K562 (cell line): ENCODE measurements at regions not wholly inside any gene's neighbourhood (a gene's known extent, or its start where the extent isn't known, plus 50 kb on each side); places are given as distances from the start of the nearest gene placed in this dataset.

Source experiments
- ATAC-seq: fragments of 200-7000 bp; cut with Tn5 transposase; 3 replicates; pipeline ENCODE4 v1.9.1; 2020; ENCODE audit warnings: moderate library complexity
- BruUV-seq: library from RNA; stranded (reverse); fragments of 400-500 nt; replicated peaks from 2 replicates; lab custom pipeline; 2021; lab: Mats Ljungman, UMichigan
- CTCF ChIA-PET: fragments of 300-600 bp; formaldehyde crosslinking; extraction: SDS; loops from one replicate; lab custom pipeline; 2021; ENCODE audit warnings: low intra/inter-chr PET ratio; lab: Yijun Ruan, JAX
- POLR2A ChIA-PET: fragments of 300-600, 350-650 bp; sonication (Branson Sonifier 250); formaldehyde crosslinking; extraction: SDS; loops from one replicate; lab custom pipeline; 2021; ENCODE audit warnings: antibody characterized with exemption, inconsistent platforms; lab: Yijun Ruan, JAX
- DNase-seq, 4 experiments: peaks; one replicate each; pipeline versions ENCODE4 v3.0.0 to v3.0.0-alpha.2; 2011 to 2018; ENCODE audit warnings: low spot score in 3 of 4, mixed read lengths in 3 of 4; ENCODE audit errors: extremely low read depth in 1 of 4
- FAIRE-seq: peaks from 2 replicates; lab custom pipeline; 2011; peaks lifted over from hg19 to GRCh38; lab: Jason Lieb, UNC
- H2AFZ ChIP-seq: 2 replicates; pipeline ENCODE4 v1.6.0; 2011; ENCODE audit warnings: low read depth, low read length, control low read depth, inconsistent platforms
- H3K27ac ChIP-seq: fragments of 200-600 bp; 3 replicates; pipeline ENCODE4 v1.8.0; 2011; ENCODE audit warnings: low read depth, mild to moderate bottlenecking, control low read depth, inconsistent platforms, low read length, moderate library complexity, mixed read lengths; ENCODE audit errors: extremely low read depth
- H3K27me3 ChIP-seq, 2 experiments: fragments of 300-600 bp in 1 of 2; 2 replicates in 1 of 2; 3 replicates in 1 of 2; pipeline versions ENCODE4 v1.6.0 to v1.8.0; 2011; ENCODE audit warnings: inconsistent platforms in 2 of 2, low read length in 2 of 2, mild to moderate bottlenecking in 1 of 2, mixed read lengths in 1 of 2, moderate library complexity in 1 of 2; ENCODE audit not compliant: control insufficient read depth in 2 of 2, insufficient read depth in 2 of 2
- H3K36me3 ChIP-seq: fragments of 300-600 bp; 3 replicates; pipeline ENCODE4 v1.8.0; 2011; ENCODE audit warnings: mild to moderate bottlenecking, low read length, inconsistent platforms; ENCODE audit not compliant: control insufficient read depth, insufficient read depth
- H3K4me1 ChIP-seq, 2 experiments: fragments of 200-600 bp in 1 of 2; replicated peaks in 1 of 2; 2 replicates in 1 of 2; 3 replicates in 1 of 2; pipeline versions ENCODE4 v1.5.1 to v1.8.0; 2011; ENCODE audit warnings: inconsistent platforms in 2 of 2, low read length in 2 of 2, mild to moderate bottlenecking in 1 of 2, mixed read lengths in 1 of 2, moderate library complexity in 1 of 2; ENCODE audit not compliant: control insufficient read depth in 2 of 2, insufficient read depth in 2 of 2
- H3K4me2 ChIP-seq: 2 replicates; pipeline ENCODE4 v1.6.1; 2011; ENCODE audit warnings: low read length, control low read depth, inconsistent platforms, mixed read lengths; ENCODE audit not compliant: insufficient read depth
- H3K4me3 ChIP-seq: fragments of 200-600 bp; sonication (generic), shearing (Covaris generic); 2 replicates; pipeline ENCODE4 v1.5.1; 2016; ENCODE audit warnings: control low read depth, inconsistent platforms
- H3K79me2 ChIP-seq: fragments of 200-600 bp; 3 replicates; pipeline ENCODE4 v1.8.0; 2011; ENCODE audit warnings: low read length, inconsistent platforms; ENCODE audit not compliant: control insufficient read depth, insufficient read depth
- H3K9ac ChIP-seq, 2 experiments: 2 replicates each; pipeline versions ENCODE4 v1.6.0 to v1.6.1; 2011; ENCODE audit warnings: low read depth in 2 of 2, low read length in 2 of 2, control low read depth in 1 of 2, inconsistent platforms in 1 of 2, mild to moderate bottlenecking in 1 of 2, mixed read lengths in 1 of 2; ENCODE audit not compliant: insufficient read depth in 1 of 2
- H3K9me1 ChIP-seq: one replicate; pipeline ENCODE4 v1.6.0; 2011; ENCODE audit warnings: inconsistent platforms, mild to moderate bottlenecking, low read length, moderate library complexity; ENCODE audit not compliant: control insufficient read depth, insufficient read depth
- H3K9me3 ChIP-seq: replicated peaks from 2 replicates; pipeline ENCODE4 v1.5.1; 2011; ENCODE audit warnings: low read depth, low read length, inconsistent platforms; ENCODE audit not compliant: control insufficient read depth, insufficient read depth
- H4K20me1 ChIP-seq: replicated peaks from 2 replicates; pipeline ENCODE4 v1.6.1; 2011; ENCODE audit warnings: low read length, inconsistent platforms, mixed read lengths; ENCODE audit not compliant: control insufficient read depth, insufficient read depth
- C11orf30 ChIP-seq: fragments of 450-650 bp; IDR thresholded peaks from 2 replicates; pipeline ENCODE4 v1.6.1; 2016; ENCODE audit warnings: low read depth, mild to moderate bottlenecking
- FOS ChIP-seq: IDR thresholded peaks from 3 replicates; pipeline ENCODE4 v1.6.1; 2011; ENCODE audit not compliant: insufficient read length; ENCODE audit errors: extremely low read depth
- NFE2 ChIP-seq: IDR thresholded peaks from 2 replicates; pipeline ENCODE4 v1.6.1; 2014; ENCODE audit warnings: antibody characterized with exemption, low read depth
- STAG1 ChIP-seq: sonication (generic); formaldehyde crosslinking; IDR thresholded peaks from 2 replicates; pipeline ENCODE4 v1.5.0; 2020; ENCODE audit warnings: missing genetic modification reagents, borderline replicate concordance
- WGBS: fragments of 100-300 bp; shearing (Covaris generic); methylation state at CpG from one replicate; pipeline ENCODE4 v1.1.6; 2016; ENCODE audit warnings: low coverage, mixed read lengths; ENCODE audit not compliant: insufficient coverage; ENCODE audit errors: missing lambda C conversion rate; 5-methylcytosine and 5-hydroxymethylcytosine counted together
- in situ Hi-C: fragments of 300-500 bp; cut with MboI; formaldehyde crosslinking; loops from 4 replicates; pipeline ENCODE4 v1.15.0; 2018; ENCODE audit warnings: inconsistent platforms, mixed read lengths
- intact Hi-C: fragments of 100-400 bp; cut with micrococcal nuclease; formaldehyde crosslinking; loops from 2 replicates; pipeline ENCODE4 v1.14.2; 2022

DNA sequence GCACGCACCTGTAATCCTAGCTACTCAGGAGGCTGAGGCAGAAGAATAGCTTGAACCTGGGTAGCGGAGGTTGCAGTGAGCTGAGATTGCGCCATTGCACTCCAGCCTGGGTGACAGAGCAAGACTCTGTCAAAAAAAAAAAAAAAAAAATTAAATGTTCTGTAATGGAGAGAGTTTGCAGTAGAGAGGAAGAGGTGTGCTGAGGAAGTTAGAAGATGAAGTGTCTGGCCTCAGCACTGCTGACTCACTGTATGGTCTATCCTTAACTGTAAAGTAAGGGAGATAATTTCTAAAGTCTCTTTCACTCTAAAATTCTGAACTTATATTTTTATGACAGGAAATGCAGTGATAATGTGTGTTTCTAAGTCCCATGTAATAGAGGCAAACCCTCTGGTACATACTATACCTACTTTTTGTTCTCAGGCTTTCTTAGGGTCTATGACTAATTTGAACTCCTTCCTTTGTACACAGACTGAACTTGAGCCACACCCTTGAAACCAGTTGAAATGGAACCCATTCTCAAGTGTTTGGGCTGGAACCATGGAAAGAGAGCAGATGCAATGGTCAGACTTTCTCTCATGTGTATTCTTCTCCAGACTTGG, 278.1 kb upstream of the FAR2 start:
- DNase-seq = no peak
- 0 out of 2 replicates have a peak, but pooled peaks have one; percentile 29 for TF ChIP-seq NFE2
- TF ChIP-seq C11orf30 = peak; percentile 13; the same call in 1 of the 2 replicates
- TF ChIP-seq FOS = no peak
- TF ChIP-seq, all 486 proteins: peak for 2
- Histone ChIP-seq H3K4me3 (no peak overlapping the region), H3K27me3 (no peaks in the 10 kb centered on the region), H3K27ac (no peak overlapping the region), H3K36me3 (no peaks in the 10 kb centered on the region), H3K9ac (no peak overlapping the region), H2AFZ (no peak overlapping the region), H3K79me2 (no peaks in the 10 kb centered on the region), H4K20me1 (no peaks in the 10 kb centered on the region), H3K9me3 (no peaks in the 10 kb centered on the region), H3K4me2 (no peak overlapping the region), H3K4me1 (no peaks in the 10 kb centered on the region), H3K9me1 (no peaks in the 10 kb centered on the region)
- no peak for ATAC-seq
- ChIA-PET POLR2A (no interaction called here), CTCF (no interaction called here)
- 17% methylated on average over 2 of the region's 3 CpGs for WGBS
- BruUV-seq = no TSS peak
- intact Hi-C loops (loop anchor here (5.0 to 10.0 kb wide), 3 partner anchors 699 to 1136 kb away; no protein-coding TSS in a partner anchor), in situ Hi-C loops (no loop called here)
- FAIRE-seq = no peak

DNA sequence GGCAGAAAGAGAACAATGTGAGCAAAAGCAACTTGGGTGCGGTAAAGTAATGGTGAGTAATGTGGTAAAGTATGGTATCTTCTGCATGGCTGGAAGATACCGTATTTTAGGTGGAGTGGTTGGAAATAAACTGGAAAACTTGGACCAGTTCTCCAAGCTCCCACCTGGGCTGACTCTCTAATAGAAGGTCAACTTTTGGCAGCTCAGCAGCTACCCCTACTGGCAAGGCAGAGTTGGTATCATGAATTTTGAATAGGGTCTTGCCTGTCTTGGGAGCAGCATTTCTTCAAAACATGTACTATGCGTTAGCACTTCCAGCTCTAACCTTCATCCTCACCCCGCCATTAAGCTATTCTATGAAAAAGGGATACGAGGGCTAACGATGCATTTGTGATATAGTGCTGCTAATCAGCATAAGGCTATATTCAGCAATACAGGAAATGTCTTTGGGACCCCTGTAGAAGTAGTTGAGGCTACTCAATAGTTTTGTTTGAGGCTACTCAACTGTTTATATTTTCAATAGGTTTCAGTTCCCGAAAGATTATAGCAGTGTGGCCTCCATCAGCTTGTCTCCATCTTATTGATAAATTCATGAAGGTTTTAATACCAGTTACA, 276.3 kb upstream of the FAR2 start:
- Histone ChIP-seq H3K79me2 (no peaks in the 10 kb centered on the region), H3K4me3 (no peak overlapping the region), H3K27me3 (no peaks in the 10 kb centered on the region), H3K27ac (no peak overlapping the region), H3K36me3 (no peaks in the 10 kb centered on the region), H4K20me1 (no peaks in the 10 kb centered on the region), H3K9me1 (no peaks in the 10 kb centered on the region), H3K4me2 (no peak overlapping the region), H3K4me1 (no peaks in the 10 kb centered on the region), H2AFZ (no peak overlapping the region), H3K9ac (no peak overlapping the region), H3K9me3 (no peaks in the 10 kb centered on the region)
- peak; percentile 37 to 67 (median 48) for DNase-seq
- in situ Hi-C loops = no loop called here
- no TSS peak for BruUV-seq
- ChIA-PET POLR2A (interaction anchor here (0.5 to 0.9 kb wide), 2 partner anchors 10 to 159 kb away, joined by 3 to 4 read pairs; no protein-coding TSS in a partner anchor), CTCF (interaction anchor here (0.7 to 2.1 kb wide), 3 partner anchors 1140 to 1433 kb away, joined by 3 to 12 read pairs (median 4); no protein-coding TSS in a partner anchor)
- 0% methylated on average over 7 of the region's 7 CpGs for WGBS
- FAIRE-seq = peak; percentile 69
- peak; percentile 81 for ATAC-seq
- intact Hi-C loops = loop anchor here (5.0 to 10.0 kb wide), 3 partner anchors 700 to 1138 kb away; no protein-coding TSS in a partner anchor
- peak; percentile 42; the same call in 1 of the 2 replicates for TF ChIP-seq STAG1 (CRISPR knock-in tag)
